Keratinocyte (primary cell): ENCODE measurements at regions not wholly inside any gene's neighbourhood (a gene's known extent, or its start where the extent isn't known, plus 50 kb on each side); places are given as distances from the start of the nearest gene placed in this dataset.

Source experiments
- DNase-seq: peaks from one replicate; pipeline ENCODE4 v3.0.0-alpha.2; 2011; ENCODE audit warnings: low read depth, missing footprints, low spot score
- FAIRE-seq: peaks from 2 replicates; lab custom pipeline; 2011; peaks lifted over from hg19 to GRCh38; lab: Jason Lieb, UNC
- H2AFZ ChIP-seq: 2 replicates; pipeline ENCODE4 v1.6.0; 2012; ENCODE audit warnings: low read length, control low read depth, inconsistent platforms; ENCODE audit not compliant: control insufficient read depth
- H3K27ac ChIP-seq: 2 replicates; pipeline ENCODE4 v1.5.1; 2011; ENCODE audit warnings: low read length; ENCODE audit not compliant: control insufficient read depth, insufficient read depth
- H3K27me3 ChIP-seq: 3 replicates; pipeline ENCODE4 v1.6.0; 2011; ENCODE audit warnings: low read length; ENCODE audit not compliant: control insufficient read depth, insufficient read depth; ENCODE audit errors: extremely low read depth
- H3K36me3 ChIP-seq, 2 experiments: 2 replicates in 1 of 2; 3 replicates in 1 of 2; pipeline ENCODE4 v1.5.1; 2011; ENCODE audit warnings: low read length in 2 of 2, mild to moderate bottlenecking in 1 of 2; ENCODE audit not compliant: control insufficient read depth in 2 of 2, insufficient read depth in 2 of 2; ENCODE audit errors: extremely low read depth in 1 of 2
- H3K4me1 ChIP-seq: 3 replicates; pipeline ENCODE4 v1.5.1; 2011; ENCODE audit warnings: low read length; ENCODE audit not compliant: control insufficient read depth, insufficient read depth; ENCODE audit errors: extremely low read depth
- H3K4me2 ChIP-seq: 3 replicates; pipeline ENCODE4 v1.6.0; 2011; ENCODE audit warnings: low read depth, low read length; ENCODE audit not compliant: control insufficient read depth, insufficient read depth; ENCODE audit errors: extremely low read depth
- H3K4me3 ChIP-seq, 3 experiments: fragments of 200-600 bp in 1 of 3; sonication (generic) in 1 of 3; 2 replicates in 2 of 3; 3 replicates in 1 of 3; pipeline ENCODE4 v1.5.1; 2011 to 2016; ENCODE audit warnings: low read length in 3 of 3, mild to moderate bottlenecking in 3 of 3, control low read depth in 2 of 3, inconsistent platforms in 1 of 3, low read depth in 1 of 3, mixed read lengths in 1 of 3, mixed run types in 1 of 3, moderate library complexity in 1 of 3; ENCODE audit not compliant: control insufficient read depth in 2 of 3, insufficient read depth in 2 of 3; ENCODE audit errors: extremely low read depth in 1 of 3
- H3K79me2 ChIP-seq: 2 replicates; pipeline ENCODE4 v1.6.0; 2012; ENCODE audit warnings: low read length; ENCODE audit not compliant: control insufficient read depth, insufficient read depth
- H3K9ac ChIP-seq: 3 replicates; pipeline ENCODE4 v1.6.0; 2011; ENCODE audit warnings: low read length; ENCODE audit not compliant: control insufficient read depth, insufficient read depth; ENCODE audit errors: extremely low read depth
- H3K9me1 ChIP-seq: 3 replicates; pipeline ENCODE4 v1.6.0; 2011; ENCODE audit warnings: low read length; ENCODE audit not compliant: control insufficient read depth, insufficient read depth; ENCODE audit errors: extremely low read depth
- H3K9me3 ChIP-seq: 2 replicates; pipeline ENCODE4 v1.5.1; 2012; ENCODE audit warnings: low read depth, low read length; ENCODE audit not compliant: control insufficient read depth
- H4K20me1 ChIP-seq: 3 replicates; pipeline ENCODE4 v1.6.0; 2011; ENCODE audit warnings: low read length; ENCODE audit not compliant: control insufficient read depth, insufficient read depth; ENCODE audit errors: extremely low read depth
- CTCF ChIP-seq, 3 experiments: IDR thresholded peaks in 1 of 3; conservative IDR thresholded peaks in 1 of 3; optimal IDR thresholded peaks in 1 of 3; 2 replicates in 2 of 3; 3 replicates in 1 of 3; pipeline versions ENCODE3 to v1.5.1; 2011; ENCODE audit warnings: low read length in 3 of 3, mild to moderate bottlenecking in 3 of 3, moderate library complexity in 2 of 3, control low read depth in 1 of 3, inconsistent platforms in 1 of 3; ENCODE audit not compliant: insufficient read depth in 2 of 3; ENCODE audit errors: extremely low read depth in 1 of 3
- EZH2 ChIP-seq: IDR thresholded peaks from one replicate; pipeline ENCODE4 v1.6.1; 2012; ENCODE audit warnings: inconsistent platforms, mild to moderate bottlenecking, low read length, moderate library complexity
- dilution Hi-C: fragments of 300-500 bp; cut with MboI; formaldehyde crosslinking; loops from one replicate; pipeline ENCODE4 v1.7.0; 2020; ENCODE audit warnings: low sequenced_read_pairs; ENCODE audit not compliant: extremely low pct_ligation_motif_present

GRCh38 chr9:78928625-78929405 is 631.9 kb downstream of the PSAT1 start:
- no peaks in the 10 kb centered on the region for H4K20me1 ChIP-seq
- H3K79me2 ChIP-seq, result no peaks in the 10 kb centered on the region
- FAIRE-seq, result no peak
- peaks cover 14% of the 10 kb centered on the region for H3K4me1 ChIP-seq
- H3K4me2 ChIP-seq, result no peak overlapping the region
- H3K36me3 ChIP-seq, result no peaks in the 10 kb centered on the region
- no peak overlapping the region for H3K4me3 ChIP-seq
- no peaks in the 10 kb centered on the region for H3K9me3 ChIP-seq
- H3K9me1 ChIP-seq, result no peaks in the 10 kb centered on the region
- dilution Hi-C loops, result no loop called here
- DNase-seq, result no peak
- H2AFZ ChIP-seq, result no peak overlapping the region
- H3K9ac ChIP-seq, result no peak overlapping the region
- H3K27me3 ChIP-seq, result no peaks in the 10 kb centered on the region
- H3K27ac ChIP-seq, result no peak overlapping the region
- no peak for TF ChIP-seq CTCF (optimal IDR thresholded peaks at IDR 0.05 in 1 of 3, IDR thresholded peaks at IDR 0.05 in 1 of 3, conservative IDR thresholded peaks at IDR 0.05 in 1 of 3; ENCODE audit: extremely low read depth in 1 of 3, insufficient read depth in 2 of 3, low read length in 3 of 3)
- no peak for TF ChIP-seq EZH2

GRCh38 chr9:78930281-78930680 is 633.4 kb downstream of the PSAT1 start:
- DNase-seq, result no peak
- Histone ChIP-seq H3K79me2 (no peaks in the 10 kb centered on the region), H3K9me1 (no peaks in the 10 kb centered on the region), H3K4me1 (peaks cover 19% of the 10 kb centered on the region), H2AFZ (no peak overlapping the region), H4K20me1 (no peaks in the 10 kb centered on the region), H3K4me2 (no peak overlapping the region), H3K36me3 (no peaks in the 10 kb centered on the region), H3K27ac (no peak overlapping the region), H3K4me3 (no peak overlapping the region), H3K9me3 (no peaks in the 10 kb centered on the region), H3K27me3 (no peaks in the 10 kb centered on the region), H3K9ac (no peak overlapping the region)
- TF ChIP-seq CTCF (optimal IDR thresholded peaks at IDR 0.05 in 1 of 3, IDR thresholded peaks at IDR 0.05 in 1 of 3, conservative IDR thresholded peaks at IDR 0.05 in 1 of 3; ENCODE audit: extremely low read depth in 1 of 3, insufficient read depth in 2 of 3, low read length in 3 of 3) (no peak), EZH2 (no peak)
- dilution Hi-C loops, result no loop called here
- no peak for FAIRE-seq
